ENCODE measurements at regions not wholly inside any gene's neighbourhood (a gene's known extent, or its start where the extent isn't known, plus 50 kb on each side); places are given as distances from the start of the nearest gene placed in this dataset.

DNA sequence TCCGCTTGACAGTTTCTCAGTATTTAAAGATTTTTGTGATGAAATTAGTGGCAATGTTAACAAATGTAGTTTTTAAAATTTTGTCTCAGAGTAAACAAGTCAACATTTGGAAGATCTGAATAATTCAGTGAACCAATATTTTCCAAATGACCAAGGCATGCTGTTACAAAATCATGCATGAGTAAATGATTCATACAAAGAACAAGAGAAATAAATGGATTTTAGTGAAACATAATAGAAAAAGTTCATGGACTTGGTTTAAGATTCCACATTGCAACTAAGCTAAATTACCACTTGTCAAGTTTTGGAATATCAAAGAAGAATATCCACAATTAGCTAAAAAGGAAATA is 125.7 kb upstream of the SNX19 start:
- TF ChIP-seq, protein P1, sequence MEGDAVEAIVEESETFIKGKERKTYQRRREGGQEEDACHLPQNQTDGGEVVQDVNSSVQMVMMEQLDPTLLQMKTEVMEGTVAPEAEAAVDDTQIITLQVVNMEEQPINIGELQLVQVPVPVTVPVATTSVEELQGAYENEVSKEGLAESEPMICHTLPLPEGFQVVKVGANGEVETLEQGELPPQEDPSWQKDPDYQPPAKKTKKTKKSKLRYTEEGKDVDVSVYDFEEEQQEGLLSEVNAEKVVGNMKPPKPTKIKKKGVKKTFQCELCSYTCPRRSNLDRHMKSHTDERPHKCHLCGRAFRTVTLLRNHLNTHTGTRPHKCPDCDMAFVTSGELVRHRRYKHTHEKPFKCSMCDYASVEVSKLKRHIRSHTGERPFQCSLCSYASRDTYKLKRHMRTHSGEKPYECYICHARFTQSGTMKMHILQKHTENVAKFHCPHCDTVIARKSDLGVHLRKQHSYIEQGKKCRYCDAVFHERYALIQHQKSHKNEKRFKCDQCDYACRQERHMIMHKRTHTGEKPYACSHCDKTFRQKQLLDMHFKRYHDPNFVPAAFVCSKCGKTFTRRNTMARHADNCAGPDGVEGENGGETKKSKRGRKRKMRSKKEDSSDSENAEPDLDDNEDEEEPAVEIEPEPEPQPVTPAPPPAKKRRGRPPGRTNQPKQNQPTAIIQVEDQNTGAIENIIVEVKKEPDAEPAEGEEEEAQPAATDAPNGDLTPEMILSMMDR (IDR thresholded peaks at IDR 0.05; ENCODE audit: poor library complexity), result no peak
- TF ChIP-seq EZH2phosphoT487 (IDR thresholded peaks at IDR 0.05; ENCODE audit: low read depth, severe bottlenecking, unreplicated experiment), result no peak

All from hepatocyte (in vitro differentiated cells).